Activated T-helper 9 cell treated with anti-CD3 and anti-CD28 coated beads, Interleukin-2, amount 50 U/mL, for 16 hours (primary cell): ENCODE measurements at regions not wholly inside any gene's neighbourhood (a gene's known extent, or its start where the extent isn't known, plus 50 kb on each side); places are given as distances from the start of the nearest gene placed in this dataset.

ENCODE experiments used
- DNase-seq: peaks from one replicate; pipeline ENCODE4 v3.0.0-alpha.2; 2020; ENCODE audit warnings: low read depth

DNA sequence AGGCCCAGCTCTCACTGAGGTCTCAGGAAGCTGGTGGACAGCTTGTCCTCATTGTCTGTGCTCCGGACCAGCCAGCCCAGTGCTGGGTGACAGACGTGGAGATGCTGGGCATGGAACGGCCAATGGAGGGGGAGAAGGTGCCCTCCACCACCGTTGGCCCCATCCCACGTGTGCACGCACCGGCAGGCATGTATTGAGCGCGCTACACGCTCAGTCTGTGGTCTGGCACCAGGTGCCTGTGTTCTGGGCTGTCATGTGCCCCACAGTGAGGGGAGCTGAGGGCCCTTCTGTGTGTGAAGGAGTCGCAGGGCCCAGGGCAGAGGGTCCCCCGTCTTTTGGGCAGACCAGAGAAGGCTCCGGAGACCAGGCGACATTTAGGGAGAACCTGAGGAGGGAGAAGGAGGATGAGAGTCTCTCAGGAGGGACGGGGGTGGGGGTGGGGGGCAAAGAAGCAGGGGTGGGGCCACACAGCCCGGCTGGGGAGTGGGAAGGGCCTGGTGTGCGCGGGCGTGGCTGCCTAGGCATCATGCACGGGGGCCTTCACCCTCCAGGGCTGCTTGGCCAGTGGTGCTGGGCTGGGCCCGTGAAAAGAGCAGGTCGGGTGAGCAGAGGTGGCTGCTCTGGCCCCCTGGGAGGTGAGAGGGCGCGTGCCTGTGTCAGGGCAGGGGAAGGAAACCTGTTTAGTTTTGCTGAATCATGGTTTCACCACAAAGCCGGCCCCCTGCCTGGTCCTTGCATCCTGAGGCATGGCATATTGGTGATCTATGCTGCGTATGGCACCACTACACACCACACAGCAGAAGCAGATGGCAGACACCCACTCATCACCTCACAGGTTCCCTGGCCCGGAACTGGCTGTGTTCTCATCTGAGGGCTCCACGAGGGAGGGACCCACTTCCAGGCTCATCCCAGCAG lies 86.7 kb upstream of the TTC34 start:
- no peak for DNase-seq

GRCh38 chr1:2890221-2890850 lies 88.8 kb upstream of the TTC34 start:
- no peak for DNase-seq

DNA sequence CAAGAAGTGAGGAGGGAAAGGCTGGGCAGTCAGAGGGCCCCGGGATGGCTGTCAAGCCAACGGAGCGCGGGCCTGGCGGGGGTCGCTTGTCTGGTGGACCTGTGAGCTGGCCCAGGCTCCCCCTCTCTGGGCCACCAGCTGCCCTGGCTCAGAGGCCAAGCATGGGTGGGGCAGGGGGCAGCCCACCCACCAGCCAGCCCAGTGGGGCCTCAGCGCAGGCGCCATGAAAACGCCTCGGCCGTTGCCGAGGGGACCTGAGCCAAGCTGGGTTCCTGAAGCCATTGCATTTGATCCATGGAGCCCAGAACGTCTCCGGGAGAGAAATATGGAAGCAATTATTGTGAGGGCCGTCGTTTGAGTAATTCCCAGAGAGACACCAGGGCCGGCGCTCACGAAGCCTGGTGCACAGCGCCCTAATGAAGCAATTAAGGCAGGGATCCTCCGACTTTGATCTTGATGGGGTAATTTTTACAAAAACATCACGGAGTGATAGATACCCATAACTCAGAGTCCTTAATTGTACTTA lies 90.5 kb upstream of the TTC34 start:
- DNase-seq: no peak

DNA sequence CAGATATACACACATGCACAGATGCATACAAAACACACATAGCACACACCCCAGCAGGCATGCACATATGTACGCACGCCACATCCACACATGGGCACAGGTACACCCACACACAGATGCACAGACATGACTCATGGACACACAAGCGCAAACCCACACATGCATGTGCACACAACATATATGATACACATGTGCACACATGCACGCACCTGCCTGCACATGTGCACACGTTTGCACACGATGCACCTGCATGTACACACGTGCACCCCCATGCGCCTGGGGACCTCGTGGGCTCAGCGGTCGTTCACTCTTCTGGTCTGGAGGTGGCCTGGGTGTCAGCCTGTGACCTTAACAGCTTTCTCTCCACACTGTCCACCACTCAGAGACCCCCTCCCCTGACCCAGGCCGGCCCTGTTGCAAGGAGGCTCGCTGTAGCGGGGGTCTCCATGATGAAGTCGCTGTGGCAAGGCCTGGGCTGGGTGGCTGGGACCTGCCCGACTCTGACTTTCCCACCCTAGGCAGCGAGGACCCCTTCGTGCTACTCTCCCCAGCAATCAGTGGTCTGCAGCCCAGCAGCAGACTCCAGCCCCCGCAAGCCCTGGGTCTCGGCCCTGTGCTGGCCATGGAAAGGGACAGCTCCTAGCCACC lies 92.1 kb upstream of the TTC34 start:
- DNase-seq: no peak

DNA sequence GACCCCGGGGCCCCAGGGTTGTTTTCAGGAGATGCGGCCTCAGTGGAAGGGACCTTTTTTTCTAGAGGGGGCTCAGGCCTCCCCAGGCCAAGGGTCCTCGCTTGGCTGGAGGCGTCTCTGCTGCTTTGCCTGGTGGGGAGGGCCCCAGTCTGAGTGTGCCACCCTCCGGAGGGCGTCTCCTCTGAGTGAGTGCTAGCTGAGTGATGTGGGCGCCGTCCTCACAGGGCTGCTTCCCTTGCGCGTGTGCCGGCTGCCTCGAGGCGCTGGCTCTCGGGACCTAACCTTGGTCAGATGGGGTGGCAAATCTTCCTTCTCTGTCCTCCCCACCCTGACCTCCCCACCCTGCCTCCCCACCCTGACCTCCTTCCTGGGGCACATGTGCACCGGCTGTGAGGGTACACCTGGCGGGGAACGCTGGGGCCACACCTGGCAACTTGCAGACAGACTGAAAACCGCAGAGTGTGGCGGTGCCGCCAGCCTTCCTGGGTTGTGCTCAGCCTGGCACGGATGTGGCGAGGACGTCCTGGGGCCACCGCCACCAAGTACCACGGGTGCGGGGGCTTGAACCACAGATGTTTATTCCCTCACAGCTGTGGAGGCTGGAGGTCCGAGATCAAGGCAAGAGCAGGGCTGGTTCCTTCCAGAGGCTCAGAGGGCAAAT lies 93.0 kb upstream of the TTC34 start:
- DNase-seq: no peak

GRCh38 chr1:2896824-2897223 lies 95.3 kb upstream of the TTC34 start:
- DNase-seq: no peak

- DNase-seq: no peak
Measured at GRCh38 chr1:2903226-2903625, 101.7 kb upstream of the TTC34 start.

GRCh38 chr1:2904191-2904590 lies 102.7 kb upstream of the TTC34 start:
- no peak for DNase-seq

DNA sequence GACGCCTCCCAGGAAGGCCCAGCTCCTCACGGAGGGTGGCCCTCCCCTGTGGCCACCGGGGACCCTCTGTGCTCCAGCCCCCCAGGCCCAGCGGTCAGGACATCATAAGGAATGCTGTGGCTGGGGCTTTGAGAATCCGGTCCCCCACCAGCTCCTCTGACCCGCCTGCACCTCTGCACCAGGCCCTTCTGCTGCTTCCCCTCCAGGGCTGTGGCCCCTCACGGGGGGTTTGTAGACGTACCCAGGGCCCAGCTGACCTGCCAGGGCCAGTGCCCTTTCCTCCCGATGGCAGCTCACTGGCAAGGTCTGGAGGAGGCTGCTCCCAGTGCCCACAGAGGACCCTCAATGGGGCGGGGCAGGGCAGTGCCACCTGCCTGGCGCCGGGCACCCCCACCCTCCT lies 103.9 kb upstream of the TTC34 start:
- no peak for DNase-seq

DNA sequence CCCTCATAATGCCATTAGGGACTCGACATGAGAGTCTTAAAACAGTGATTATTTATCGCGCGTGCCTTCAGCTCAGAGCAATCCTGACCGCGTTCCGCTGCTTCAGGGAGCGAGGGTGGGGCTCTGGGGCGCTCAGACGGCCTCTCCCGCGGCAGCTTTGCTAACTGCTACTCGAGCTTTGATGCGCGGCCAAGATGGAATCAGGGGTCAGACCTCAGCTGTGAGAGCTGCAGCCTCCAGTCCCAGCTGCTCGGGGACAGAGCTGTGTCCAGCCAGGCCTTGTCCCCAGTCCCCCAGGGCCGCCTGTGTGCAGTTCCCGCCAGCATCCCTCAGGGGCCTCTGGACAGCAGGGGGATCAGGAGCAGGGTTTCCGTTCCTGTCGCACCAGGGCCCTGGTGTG lies 104.6 kb upstream of the TTC34 start:
- DNase-seq: no peak

GRCh38 chr1:2906620-2907019 lies 105.1 kb upstream of the TTC34 start:
- DNase-seq: no peak

DNA sequence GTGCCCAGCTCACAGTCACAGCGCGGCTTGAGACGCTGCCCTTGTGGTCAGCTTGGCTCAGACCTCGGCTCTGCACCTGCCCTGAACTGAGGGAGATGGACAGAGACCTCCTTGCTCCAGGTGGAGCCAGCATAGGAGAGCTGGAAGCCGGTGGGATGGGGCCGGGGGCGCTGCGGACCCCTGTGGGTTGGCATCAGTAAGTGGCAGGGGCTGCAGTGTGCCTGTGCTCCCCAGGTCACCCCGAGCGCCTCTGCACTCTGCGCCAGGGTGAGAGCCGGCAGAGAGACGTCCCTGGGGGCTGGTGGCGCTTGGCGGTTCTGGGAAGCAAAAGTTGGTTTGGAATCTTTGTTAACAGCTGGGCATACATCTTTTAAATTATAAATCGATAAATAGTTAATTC lies 105.6 kb upstream of the TTC34 start:
- DNase-seq: no peak

DNA sequence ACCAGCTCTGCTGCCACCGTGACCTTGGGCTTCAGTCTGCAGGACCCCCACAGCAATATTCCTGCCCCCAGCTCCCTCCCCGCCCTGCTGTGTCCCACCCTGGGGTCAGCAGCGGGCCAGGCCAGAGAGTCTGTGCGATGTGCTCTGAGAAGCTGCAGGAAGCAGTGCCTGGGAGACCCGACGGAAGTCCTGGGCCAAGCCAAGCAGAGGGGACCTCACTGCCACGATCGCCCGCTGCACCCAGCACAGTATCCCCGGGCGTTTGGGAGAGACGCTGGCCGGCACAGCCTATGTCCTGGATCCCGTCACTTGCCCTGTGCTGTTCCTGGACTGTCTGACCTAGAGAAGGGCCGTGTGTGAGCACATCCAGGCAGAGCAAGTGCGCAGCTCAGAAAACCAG lies 106.6 kb upstream of the TTC34 start:
- DNase-seq: no peak

DNA sequence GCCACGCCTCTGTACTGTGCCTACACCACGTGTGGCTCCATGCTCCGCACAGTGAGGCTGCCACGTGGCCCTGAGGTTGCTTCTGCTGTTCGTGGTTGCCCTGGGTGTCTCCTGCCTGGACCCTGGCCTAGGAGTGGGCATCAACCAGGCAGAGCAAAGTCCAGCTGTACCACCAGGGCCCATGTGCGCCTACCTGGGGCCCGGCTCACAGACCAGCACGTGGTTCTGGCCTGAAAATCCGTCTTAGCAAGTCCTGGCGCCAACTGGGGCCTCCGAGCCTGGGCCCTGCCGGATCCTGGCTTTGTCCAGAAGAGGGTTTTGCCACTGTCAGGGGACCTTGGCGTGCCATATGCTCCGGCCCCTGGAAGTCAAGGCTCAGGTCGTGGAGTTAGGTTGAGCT lies 107.1 kb upstream of the TTC34 start:
- no peak for DNase-seq

GRCh38 chr1:2909797-2910196 lies 108.3 kb upstream of the TTC34 start:
- no peak for DNase-seq

- DNase-seq: no peak
Measured at GRCh38 chr1:2910211-2910610, 108.7 kb upstream of the TTC34 start.

DNA sequence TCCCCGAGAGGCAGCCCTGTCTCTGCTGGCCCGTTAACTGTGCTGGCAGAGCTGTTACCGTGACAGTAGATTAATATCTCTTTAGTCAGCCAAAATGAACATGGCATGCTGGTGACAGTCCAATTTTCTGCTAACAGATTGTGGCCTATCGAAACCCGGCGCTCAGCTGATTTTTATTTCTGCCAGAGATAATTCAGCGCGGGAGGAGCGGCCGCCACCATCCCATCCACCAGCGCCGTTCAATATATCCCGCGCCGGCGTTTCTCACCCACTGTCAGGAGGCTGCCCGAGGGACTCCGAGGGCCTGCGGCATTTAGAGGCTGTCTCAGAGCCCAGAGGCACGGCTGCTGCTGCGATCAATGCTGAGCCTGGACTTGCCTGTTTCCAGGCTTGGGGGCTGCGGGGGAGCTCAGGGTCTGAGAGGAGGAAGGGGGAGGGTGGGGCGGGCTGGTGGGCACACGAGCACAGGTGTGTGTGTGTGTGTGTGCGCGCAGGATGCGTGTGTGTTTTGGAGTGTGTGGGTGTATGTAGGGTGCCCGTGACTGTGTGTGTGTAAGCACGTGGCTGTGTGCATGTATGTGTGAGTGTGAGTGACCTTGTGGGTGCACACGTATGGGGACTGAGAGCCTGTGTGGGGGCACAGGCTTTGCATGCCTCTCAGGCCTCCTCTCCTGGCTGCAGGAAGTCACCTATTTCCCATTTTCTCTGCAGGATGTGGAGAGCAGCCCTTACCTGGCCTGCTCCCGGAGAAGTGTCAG lies 109.7 kb upstream of the ACTRT2 start:
- DNase-seq: no peak

DNA sequence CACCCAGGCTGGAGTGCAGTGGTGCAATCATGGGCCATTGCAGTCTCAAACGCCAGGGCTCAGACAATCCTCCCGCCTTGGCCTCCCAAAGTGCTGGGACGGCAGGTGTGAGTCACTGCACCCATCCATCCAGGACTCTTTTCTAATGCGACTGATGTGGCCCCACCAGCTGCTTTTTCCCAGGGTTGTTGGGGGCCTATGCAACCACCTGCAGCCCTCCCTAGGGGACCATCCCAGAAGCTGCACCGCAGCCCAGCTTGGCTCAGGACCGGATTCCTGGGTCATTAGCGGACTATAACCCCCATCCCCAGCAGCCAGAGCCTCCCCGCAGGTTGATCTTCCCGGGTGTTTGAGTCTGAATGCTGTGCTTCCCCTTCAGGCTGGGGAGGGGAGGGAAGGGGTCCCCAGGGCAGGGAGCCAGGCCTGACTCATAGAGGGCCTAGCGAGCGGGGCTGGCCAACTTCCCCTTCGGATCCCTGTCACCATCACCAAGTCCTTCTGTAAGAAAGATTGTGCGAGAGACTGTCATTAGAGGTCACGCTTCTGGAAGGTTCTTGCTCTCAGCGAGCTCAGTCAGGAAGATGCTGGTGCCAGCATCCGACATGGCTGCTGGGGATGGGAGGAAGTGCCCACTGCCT lies 108.7 kb upstream of the ACTRT2 start:
- DNase-seq: no peak

GRCh38 chr1:2913091-2913490 lies 108.2 kb upstream of the ACTRT2 start:
- no peak for DNase-seq

DNA sequence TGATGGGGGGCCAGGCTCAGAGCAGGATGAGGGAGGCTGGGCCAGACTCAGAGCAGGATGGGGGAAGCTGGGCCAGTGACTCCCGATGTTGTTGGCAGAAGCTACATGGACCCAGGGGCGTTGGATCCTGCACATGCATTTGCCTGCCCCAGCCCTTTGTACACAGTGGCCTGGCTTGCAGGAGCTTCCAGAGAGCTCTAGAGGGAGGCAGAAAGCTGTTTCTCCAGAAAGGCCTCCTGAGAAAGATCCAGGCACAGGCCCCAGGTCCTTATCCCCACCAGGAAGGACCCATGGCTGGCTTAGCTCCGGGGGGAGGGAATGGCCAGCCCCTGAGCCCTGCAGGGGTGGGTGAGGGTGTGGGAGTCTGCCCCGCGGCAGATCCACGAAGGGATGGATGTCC lies 106.6 kb upstream of the ACTRT2 start:
- no peak for DNase-seq

DNA sequence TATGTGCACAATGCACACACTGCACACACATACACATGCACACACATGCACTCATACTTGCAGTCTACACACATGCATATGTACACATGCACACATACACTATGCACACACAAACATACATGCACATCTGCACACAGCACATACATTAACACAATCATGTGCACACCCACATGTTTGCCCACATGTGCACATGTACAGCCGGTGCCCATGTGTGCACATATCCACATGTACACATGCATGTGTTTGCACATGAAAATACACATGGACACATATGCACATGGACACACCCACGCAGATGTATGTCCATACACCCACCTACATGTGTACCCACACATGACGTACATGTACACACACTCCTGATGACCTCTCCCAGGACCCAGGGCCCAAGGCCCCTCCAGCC lies 105.1 kb upstream of the ACTRT2 start:
- no peak for DNase-seq
